ENCODE measurements at regions not wholly inside any gene's neighbourhood (a gene's known extent, or its start where the extent isn't known, plus 50 kb on each side); places are given as distances from the start of the nearest gene placed in this dataset.

GRCh38 chr17:68792873-68793272, 162.3 kb downstream of the ABCA8 start:
- TF ChIP-seq CTCF (IDR thresholded peaks at IDR 0.05) (no peak), POLR2A (IDR thresholded peaks at IDR 0.05) (no peak)

Measured in heart left ventricle (tissue), 13 donors.